PC-9 (cell line): ENCODE measurements at regions not wholly inside any gene's neighbourhood (a gene's known extent, or its start where the extent isn't known, plus 50 kb on each side); places are given as distances from the start of the nearest gene placed in this dataset.

Experiments used
- BruUV-seq: library from RNA; stranded (reverse); fragments of 400-500 nt; replicated peaks from 2 replicates; lab custom pipeline; 2021; lab: Mats Ljungman, UMichigan
- CTCF ChIA-PET: fragments of 300-600 bp; sonication (Branson Sonifier 250); formaldehyde crosslinking; loops from one replicate; lab custom pipeline; 2022; ENCODE audit warnings: antibody characterized with exemption; lab: Charles Lee
- POLR2A ChIA-PET: fragments of 300-600 bp; sonication (Branson Sonifier 250); formaldehyde crosslinking; loops from one replicate; lab custom pipeline; 2022; ENCODE audit warnings: antibody characterized with exemption; ENCODE audit not compliant: unreplicated experiment; lab: Charles Lee
- DNase-seq, 2 experiments: peaks; one replicate each; pipeline versions ENCODE4 v3.0.0 to v3.0.0-alpha.2; 2015 to 2022; ENCODE audit warnings: mixed read lengths in 1 of 2
- H2AFZ ChIP-seq: fragments of 200-600 bp; sonication (generic); 2 replicates; pipeline ENCODE4 v1.8.1; 2017; ENCODE audit warnings: antibody characterized with exemption
- H3F3A ChIP-seq: fragments of 200-600 bp; sonication (generic); 2 replicates; pipeline ENCODE4 v1.8.1; 2017; ENCODE audit warnings: antibody characterized with exemption, mild to moderate bottlenecking, low read depth; ENCODE audit not compliant: insufficient read depth
- H3K27ac ChIP-seq: fragments of 200-600 bp; sonication (generic); 2 replicates; pipeline ENCODE4 v1.6.1; 2016; ENCODE audit warnings: mixed run types
- H3K27me3 ChIP-seq: fragments of 200-600 bp; sonication (generic); 2 replicates; pipeline ENCODE4 v1.6.1; 2016; ENCODE audit warnings: low read depth, mixed run types; ENCODE audit not compliant: insufficient read depth
- H3K36me3 ChIP-seq: fragments of 200-600 bp; sonication (generic); 2 replicates; pipeline ENCODE4 v1.6.1; 2016; ENCODE audit warnings: low read depth, mixed run types
- H3K4me1 ChIP-seq: fragments of 200-600 bp; sonication (generic); replicated peaks from 2 replicates; pipeline ENCODE4 v1.6.1; 2016; ENCODE audit warnings: mixed run types; ENCODE audit not compliant: insufficient read depth
- H3K4me2 ChIP-seq: fragments of 200-600 bp; sonication (generic); 2 replicates; pipeline ENCODE4 v1.6.1; 2017; ENCODE audit warnings: mixed run types
- H3K4me3 ChIP-seq: fragments of 200-600 bp; sonication (generic); 2 replicates; pipeline ENCODE4 v1.6.1; 2016; ENCODE audit warnings: mixed run types
- H3K79me2 ChIP-seq: fragments of 200-600 bp; sonication (generic); 2 replicates; pipeline ENCODE4 v1.6.1; 2017; ENCODE audit warnings: low read depth, mixed run types
- H3K9me2 ChIP-seq: fragments of 200-600 bp; sonication (generic); 2 replicates; pipeline ENCODE4 v1.8.1; 2017; ENCODE audit warnings: mild to moderate bottlenecking; ENCODE audit not compliant: insufficient read depth
- H3K9me3 ChIP-seq: fragments of 200-600 bp; sonication (generic); 2 replicates; pipeline ENCODE4 v1.8.1; 2016; ENCODE audit warnings: low read depth; ENCODE audit not compliant: insufficient read depth
- H4K20me1 ChIP-seq: fragments of 200-600 bp; sonication (generic); 2 replicates; pipeline ENCODE4 v1.8.1; 2017; ENCODE audit not compliant: insufficient read depth
- EZH2 ChIP-seq: fragments of 200-600 bp; sonication (generic); IDR thresholded peaks from 2 replicates; pipeline ENCODE4 v1.8.0; 2017; ENCODE audit warnings: antibody characterized with exemption, low read depth
- intact Hi-C: fragments of 100-400 bp; cut with micrococcal nuclease; formaldehyde crosslinking; loops from one replicate; pipeline ENCODE4 v1.10.0; 2022; ENCODE audit not compliant: unreplicated experiment
- TF ChIP-seq, protein P1 (sequence below): fragments of 200-600 bp; sonication (generic); conservative IDR thresholded peaks from 2 replicates; pipeline ENCODE4 v1.6.1; 2017; ENCODE audit warnings: mixed run types, antibody characterized with exemption, mild to moderate bottlenecking, moderate library complexity

GRCh38 chr2:163490281-163490680 lies 245.5 kb downstream of the FIGN start:
- no peaks in the 10 kb centered on the region for H3K4me1 ChIP-seq
- H3K4me3 ChIP-seq, result no peak overlapping the region
- TF ChIP-seq, protein P1, sequence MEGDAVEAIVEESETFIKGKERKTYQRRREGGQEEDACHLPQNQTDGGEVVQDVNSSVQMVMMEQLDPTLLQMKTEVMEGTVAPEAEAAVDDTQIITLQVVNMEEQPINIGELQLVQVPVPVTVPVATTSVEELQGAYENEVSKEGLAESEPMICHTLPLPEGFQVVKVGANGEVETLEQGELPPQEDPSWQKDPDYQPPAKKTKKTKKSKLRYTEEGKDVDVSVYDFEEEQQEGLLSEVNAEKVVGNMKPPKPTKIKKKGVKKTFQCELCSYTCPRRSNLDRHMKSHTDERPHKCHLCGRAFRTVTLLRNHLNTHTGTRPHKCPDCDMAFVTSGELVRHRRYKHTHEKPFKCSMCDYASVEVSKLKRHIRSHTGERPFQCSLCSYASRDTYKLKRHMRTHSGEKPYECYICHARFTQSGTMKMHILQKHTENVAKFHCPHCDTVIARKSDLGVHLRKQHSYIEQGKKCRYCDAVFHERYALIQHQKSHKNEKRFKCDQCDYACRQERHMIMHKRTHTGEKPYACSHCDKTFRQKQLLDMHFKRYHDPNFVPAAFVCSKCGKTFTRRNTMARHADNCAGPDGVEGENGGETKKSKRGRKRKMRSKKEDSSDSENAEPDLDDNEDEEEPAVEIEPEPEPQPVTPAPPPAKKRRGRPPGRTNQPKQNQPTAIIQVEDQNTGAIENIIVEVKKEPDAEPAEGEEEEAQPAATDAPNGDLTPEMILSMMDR, result no peak
- no peak for TF ChIP-seq EZH2
- no peaks in the 10 kb centered on the region for H3K79me2 ChIP-seq
- H3K27me3 ChIP-seq, result no peaks in the 10 kb centered on the region
- BruUV-seq, result no TSS peak
- H3F3A ChIP-seq, result no peaks in the 10 kb centered on the region
- intact Hi-C loops, result no loop called here
- no peaks in the 10 kb centered on the region for H3K9me3 ChIP-seq
- CTCF ChIA-PET, result no interaction called here
- no peaks in the 10 kb centered on the region for H4K20me1 ChIP-seq
- no peaks in the 10 kb centered on the region for H3K36me3 ChIP-seq
- no peak overlapping the region for H3K27ac ChIP-seq
- H3K4me2 ChIP-seq, result no peak overlapping the region
- DNase-seq, result no peak
- H3K9me2 ChIP-seq, result no peaks in the 10 kb centered on the region
- H2AFZ ChIP-seq, result no peak overlapping the region
- POLR2A ChIA-PET, result no interaction called here

DNA sequence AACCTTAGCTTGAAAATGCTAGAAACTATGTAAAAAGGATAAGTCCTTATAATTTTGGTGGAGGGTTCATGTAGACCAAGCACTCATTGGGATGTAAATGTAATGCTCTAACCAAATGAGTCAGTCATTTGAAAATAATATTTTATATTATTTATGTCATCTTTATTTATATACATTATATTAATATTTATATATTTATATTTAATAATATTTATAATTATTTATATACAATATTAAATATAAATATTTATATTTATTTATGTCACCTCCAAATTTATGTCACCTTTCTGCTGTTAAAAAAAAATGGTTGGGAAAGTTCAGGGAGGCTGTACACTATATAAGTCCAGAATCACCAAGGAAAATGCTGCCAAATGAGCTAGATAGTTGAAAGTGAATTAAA lies 254.3 kb downstream of the FIGN start:
- Histone ChIP-seq H2AFZ (no peak overlapping the region), H3K27ac (no peak overlapping the region), H3K9me2 (no peaks in the 10 kb centered on the region), H3K79me2 (no peaks in the 10 kb centered on the region), H3K4me2 (no peak overlapping the region), H3K4me3 (no peak overlapping the region), H3K36me3 (no peaks in the 10 kb centered on the region), H3K9me3 (no peaks in the 10 kb centered on the region), H3F3A (no peaks in the 10 kb centered on the region), H3K4me1 (no peaks in the 10 kb centered on the region), H3K27me3 (no peaks in the 10 kb centered on the region), H4K20me1 (no peaks in the 10 kb centered on the region)
- no TSS peak for BruUV-seq
- intact Hi-C loops, result no loop called here
- DNase-seq, result no peak
- TF ChIP-seq, protein P1, result no peak
- no peak for TF ChIP-seq EZH2
- POLR2A ChIA-PET, result interaction anchor here (0.8 kb wide), 1 partner anchor 11 kb away, joined by 8 read pairs; no protein-coding TSS in a partner anchor
- CTCF ChIA-PET, result no interaction called here

GRCh38 chr2:163479599-163479998 lies 256.2 kb downstream of the FIGN start:
- TF ChIP-seq, protein P1, result no peak
- no peak for TF ChIP-seq EZH2
- intact Hi-C loops, result no loop called here
- H3K79me2 ChIP-seq, result no peaks in the 10 kb centered on the region
- H3K4me1 ChIP-seq, result no peaks in the 10 kb centered on the region
- H2AFZ ChIP-seq, result no peak overlapping the region
- no peak overlapping the region for H3K27ac ChIP-seq
- DNase-seq, result no peak
- no peaks in the 10 kb centered on the region for H3K9me3 ChIP-seq
- POLR2A ChIA-PET, result no interaction called here
- H3K4me2 ChIP-seq, result no peak overlapping the region
- H3F3A ChIP-seq, result no peaks in the 10 kb centered on the region
- H3K4me3 ChIP-seq, result no peak overlapping the region
- H3K36me3 ChIP-seq, result no peaks in the 10 kb centered on the region
- BruUV-seq, result no TSS peak
- H3K9me2 ChIP-seq, result no peaks in the 10 kb centered on the region
- CTCF ChIA-PET, result no interaction called here
- no peaks in the 10 kb centered on the region for H4K20me1 ChIP-seq
- no peaks in the 10 kb centered on the region for H3K27me3 ChIP-seq
